Sciatic nerve (tissue), 2 donors: ENCODE measurements at regions not wholly inside any gene's neighbourhood (a gene's known extent, or its start where the extent isn't known, plus 50 kb on each side); places are given as distances from the start of the nearest gene placed in this dataset.
A peak's percentile ranks its signal among the peaks of the same experiment; 100 is the strongest.
"Not testable (repeated sequence)": the region's sequence is repeated elsewhere in the genome, so short reads cannot be mapped to it uniquely, and the experiment has no call there.

Source experiments
- ATAC-seq: fragments of 200-7000 bp; cut with Tn5 transposase; one replicate; pipeline ENCODE4 v1.9.1; 2020; ENCODE audit warnings: mild to moderate bottlenecking, moderate library complexity
- DNase-seq: peaks from one replicate; pipeline ENCODE4 v3.0.0-alpha.2; 2020; ENCODE audit warnings: low spot score
- intact Hi-C: fragments of 100-400 bp; cut with DNase I; formaldehyde crosslinking; loops from one replicate; pipeline ENCODE4 v1.14.2; 2022
- donor health status: DM: no; HTN: no; CAD: no.
- donor health status: DM: no; HTN: no; CAD: no.

DNA sequence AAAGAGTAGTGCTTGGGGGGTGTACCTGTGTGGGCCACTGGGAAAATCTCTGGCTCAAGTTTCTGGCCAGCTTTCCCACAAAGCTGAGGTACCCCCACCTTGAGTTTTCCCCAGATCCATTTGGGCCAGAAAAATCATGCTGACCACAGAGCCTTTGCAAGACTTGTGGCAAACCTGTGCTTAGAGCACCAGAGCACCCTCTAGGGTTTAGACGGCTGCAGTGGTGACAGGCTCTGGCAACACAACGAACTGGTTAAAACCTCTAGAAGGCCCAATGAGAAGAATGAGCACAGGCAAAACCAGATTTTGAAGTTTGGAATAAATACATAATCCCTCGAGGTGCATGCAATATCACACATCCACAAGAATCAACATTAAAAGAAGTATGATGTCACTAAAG, 290.7 kb upstream of the FOLH1 start:
- intact Hi-C loops, result no loop called here
- DNase-seq, result no peak

DNA sequence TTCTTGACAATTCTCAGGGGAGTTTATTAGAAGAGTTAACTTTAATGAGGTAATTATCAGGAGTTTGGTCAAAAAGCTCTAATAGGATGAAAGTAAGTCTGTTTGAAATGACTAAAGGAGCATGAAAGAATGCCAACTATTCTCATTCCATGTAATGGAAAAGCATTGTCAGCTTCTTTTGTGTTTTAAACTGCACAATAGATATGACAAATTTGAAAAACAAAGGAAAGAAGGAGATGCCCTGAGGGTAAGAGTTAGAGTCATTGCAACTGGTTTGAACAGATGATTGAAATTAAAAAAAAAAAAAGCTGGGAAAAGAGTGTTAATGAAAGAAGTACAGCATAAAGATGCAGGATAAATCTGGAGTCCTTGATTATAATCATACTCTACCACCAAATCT, 296.8 kb upstream of the FOLH1 start:
- DNase-seq (no peak), ATAC-seq (no peak)
- intact Hi-C loops, result no loop called here

More for the DNA sequence above, 290.7 kb upstream of the FOLH1 start:
- ATAC-seq, result no peak

DNA sequence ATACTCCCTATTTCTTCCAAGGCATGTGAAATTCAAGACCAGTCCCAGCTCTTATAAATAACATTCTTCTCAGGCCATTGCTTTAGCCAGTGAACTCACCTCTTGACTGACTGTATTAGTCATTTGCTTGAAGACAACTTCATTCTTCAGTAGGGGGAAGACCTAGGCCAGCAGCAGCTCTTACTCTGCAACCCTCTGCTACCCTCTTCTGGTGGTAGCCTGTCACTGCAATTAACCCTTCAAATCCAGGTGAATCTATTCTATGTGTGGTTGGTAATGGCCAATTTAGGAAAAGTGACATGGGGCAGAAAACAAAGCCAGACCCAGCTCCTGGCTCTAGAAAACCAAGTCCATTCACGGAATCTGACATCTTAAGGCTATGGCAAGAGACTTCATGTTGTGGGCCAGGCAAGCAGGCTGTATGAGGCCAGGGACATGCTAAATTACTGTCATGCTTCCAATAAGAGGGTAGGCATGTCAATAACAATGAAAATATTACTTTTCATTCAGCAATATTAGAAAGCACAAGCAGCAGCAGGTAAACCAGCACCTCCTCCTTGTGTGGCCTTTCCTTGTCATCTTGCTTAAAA, 317.9 kb upstream of the FOLH1 start:
- intact Hi-C loops, DNase-seq: not testable (repeated sequence)
- peak; percentile 62 for ATAC-seq

DNA sequence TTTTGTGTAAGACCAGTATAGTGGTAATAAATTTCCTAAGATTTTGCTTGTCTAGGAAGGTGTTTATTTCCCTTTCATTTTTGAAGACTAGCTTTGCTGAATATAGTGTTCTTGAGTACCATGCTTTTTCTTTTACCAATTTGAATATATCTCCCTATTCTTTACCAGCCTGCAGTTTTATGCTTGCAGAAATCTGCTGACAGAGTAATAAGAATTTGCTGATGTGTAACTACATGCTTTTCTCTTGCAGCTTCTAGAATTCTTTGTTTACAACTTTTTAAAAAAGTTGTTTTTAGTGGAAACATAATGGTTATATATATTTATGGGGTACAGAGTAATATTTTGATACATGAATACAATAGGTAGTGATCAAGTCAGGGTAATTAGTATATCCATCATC, 324.8 kb upstream of the FOLH1 start:
- intact Hi-C loops, result no loop called here
- no peak for ATAC-seq
- no peak for DNase-seq

- DNase-seq, ATAC-seq, intact Hi-C loops: not testable (repeated sequence)
These were observed 330.5 kb upstream of the FOLH1 start for GRCh38 chr11:49538927-49539326.

- intact Hi-C loops, ATAC-seq, DNase-seq: not testable (repeated sequence)
These were observed 350.0 kb upstream of the FOLH1 start for GRCh38 chr11:49558261-49558847.

DNA sequence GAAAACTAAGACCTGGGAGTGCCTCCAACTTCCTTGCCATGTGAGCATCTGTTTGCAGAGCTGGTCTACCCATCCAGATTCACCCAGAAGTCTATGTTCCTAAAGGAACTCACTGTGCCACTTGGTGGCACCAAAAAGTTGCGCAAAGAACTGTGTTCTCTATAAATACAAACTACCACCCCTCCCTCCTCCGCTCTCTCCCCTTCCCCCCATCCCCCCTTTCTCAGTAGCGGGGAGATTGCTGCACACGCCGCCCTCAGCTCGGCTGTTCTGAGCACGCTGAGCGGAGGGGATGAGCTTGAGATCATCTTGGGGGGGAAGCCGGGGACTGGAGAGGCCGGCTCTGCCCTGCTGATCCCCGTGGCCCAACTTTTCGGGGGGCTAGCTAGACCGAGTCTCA, 352.2 kb upstream of the FOLH1 start:
- DNase-seq, intact Hi-C loops, ATAC-seq: not testable (repeated sequence)

DNA sequence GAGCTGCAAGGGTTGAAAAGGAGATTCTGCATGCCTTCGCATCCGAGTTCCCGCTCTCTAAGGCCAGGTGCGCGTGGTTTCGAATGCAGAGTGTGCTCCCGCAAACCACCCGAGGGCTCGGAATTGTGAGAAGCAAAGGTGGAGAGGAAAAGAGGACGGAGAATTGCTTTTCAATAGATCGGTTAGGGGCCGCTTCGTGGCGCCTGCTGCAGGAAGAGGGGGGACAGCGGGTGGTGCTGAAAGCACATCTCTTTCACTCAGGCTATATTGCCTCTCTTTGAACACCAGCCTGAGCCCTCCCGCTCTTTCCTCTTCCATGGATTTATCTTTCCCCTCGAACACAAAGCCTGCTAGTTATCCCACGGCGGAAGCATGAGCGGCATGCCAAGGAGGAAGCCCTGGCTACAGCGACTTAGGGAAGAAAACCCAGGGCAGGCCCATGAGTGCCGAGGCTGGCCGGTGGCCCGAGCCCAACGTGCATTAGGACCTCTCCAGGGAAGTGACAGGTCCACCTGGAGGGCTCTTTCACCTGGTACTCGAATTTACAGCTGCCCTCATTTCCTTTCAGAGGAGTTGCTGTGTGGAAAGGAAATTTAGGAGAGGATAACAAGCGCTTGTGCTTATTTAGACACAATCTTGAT, 353.0 kb upstream of the FOLH1 start:
- intact Hi-C loops, ATAC-seq, DNase-seq: not testable (repeated sequence)

- ATAC-seq, DNase-seq, intact Hi-C loops: not testable (repeated sequence)
These were observed 353.9 kb upstream of the FOLH1 start for GRCh38 chr11:49562262-49562661.

DNA sequence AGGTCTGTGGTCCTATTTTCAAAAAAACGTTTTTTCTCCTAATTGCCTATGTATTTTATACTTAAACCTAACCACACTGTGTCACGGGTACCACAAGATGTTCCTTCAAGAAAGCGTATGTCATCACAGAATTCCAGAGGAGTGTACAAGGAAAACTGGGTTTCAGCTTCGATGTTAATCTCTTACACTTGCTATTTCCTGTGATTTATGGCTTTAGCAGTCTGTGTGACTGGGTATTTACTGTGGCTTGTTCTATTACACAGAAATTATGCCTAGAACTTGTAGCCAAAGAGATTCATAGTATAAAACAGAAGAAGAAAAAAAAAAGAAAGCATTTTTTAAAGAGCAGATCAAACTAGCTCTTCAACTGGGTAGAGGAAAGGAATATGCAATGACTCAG, 371.1 kb upstream of the FOLH1 start:
- intact Hi-C loops, DNase-seq, ATAC-seq: not testable (repeated sequence)

DNA sequence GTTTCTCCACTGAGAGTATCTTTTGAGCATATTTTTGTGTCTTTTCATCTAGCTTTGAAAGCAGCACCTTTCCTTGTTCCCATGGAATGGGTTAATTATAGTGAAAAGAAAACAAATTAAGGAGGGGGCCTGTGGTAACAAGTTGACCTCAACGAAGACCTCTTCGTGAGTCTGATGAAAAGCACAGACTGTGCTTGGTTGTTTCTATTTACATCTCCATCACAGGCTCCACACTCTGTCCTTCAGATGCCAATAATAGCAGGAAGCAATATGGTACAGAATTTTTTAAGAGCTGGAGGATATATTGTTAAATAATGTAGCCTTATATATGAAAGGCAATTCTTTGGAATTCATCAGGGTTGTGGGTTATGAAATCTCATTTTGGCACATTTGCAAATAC, 366.7 kb upstream of the OR4C13 start:
- ATAC-seq, intact Hi-C loops, DNase-seq: not testable (repeated sequence)

DNA sequence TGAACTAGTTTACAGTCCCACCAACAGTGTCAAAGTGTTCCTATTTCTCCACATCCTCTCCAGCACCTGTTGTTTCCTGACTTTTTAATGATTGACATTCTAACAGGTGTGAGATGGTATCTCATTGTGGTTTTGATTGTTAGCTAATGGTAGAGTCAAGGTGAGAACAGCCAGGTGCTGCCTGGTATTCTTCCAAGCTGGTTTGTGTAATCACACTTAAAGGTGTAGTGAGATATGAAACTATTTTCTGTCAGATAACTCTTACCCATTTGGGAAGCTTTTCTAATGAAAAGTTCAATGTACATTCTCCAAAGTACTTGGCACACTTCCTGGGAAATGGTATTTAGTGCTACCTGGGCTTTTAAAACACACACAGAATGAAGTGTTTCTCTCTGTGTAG, 343.3 kb upstream of the OR4C13 start:
- intact Hi-C loops, DNase-seq, ATAC-seq: not testable (repeated sequence)

- ATAC-seq, intact Hi-C loops, DNase-seq: not testable (repeated sequence)
These were observed 328.3 kb upstream of the OR4C13 start for GRCh38 chr11:49623872-49624271.

- DNase-seq, intact Hi-C loops, ATAC-seq: not testable (repeated sequence)
These were observed 281.5 kb upstream of the OR4C13 start for GRCh38 chr11:49670705-49671104.

GRCh38 chr11:49702121-49702520, 250.1 kb upstream of the OR4C13 start:
- DNase-seq, ATAC-seq, intact Hi-C loops: not testable (repeated sequence)

GRCh38 chr11:49750447-49750846, 201.7 kb upstream of the OR4C13 start:
- intact Hi-C loops, ATAC-seq, DNase-seq: not testable (repeated sequence)

DNA sequence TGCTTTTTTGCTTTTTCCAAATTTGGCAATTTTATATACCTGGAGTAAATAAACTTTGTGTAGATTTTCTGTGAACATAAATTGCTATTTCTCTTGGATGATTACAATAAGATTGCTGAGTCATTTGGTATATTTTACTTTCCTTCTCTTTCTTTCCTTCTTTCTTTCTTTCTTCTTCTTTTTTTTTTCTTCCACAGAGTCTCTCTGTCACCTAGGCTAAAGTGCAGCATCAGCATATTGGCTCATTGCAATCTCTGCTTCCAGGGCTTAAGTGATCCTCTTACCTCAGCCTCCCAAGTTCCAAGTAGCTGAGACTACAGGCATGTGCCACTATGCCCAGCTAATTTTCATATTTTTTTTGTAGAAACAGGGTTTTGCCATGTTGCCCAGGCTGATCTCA, 201.2 kb upstream of the OR4C13 start:
- intact Hi-C loops, ATAC-seq: not testable (repeated sequence)

DNA sequence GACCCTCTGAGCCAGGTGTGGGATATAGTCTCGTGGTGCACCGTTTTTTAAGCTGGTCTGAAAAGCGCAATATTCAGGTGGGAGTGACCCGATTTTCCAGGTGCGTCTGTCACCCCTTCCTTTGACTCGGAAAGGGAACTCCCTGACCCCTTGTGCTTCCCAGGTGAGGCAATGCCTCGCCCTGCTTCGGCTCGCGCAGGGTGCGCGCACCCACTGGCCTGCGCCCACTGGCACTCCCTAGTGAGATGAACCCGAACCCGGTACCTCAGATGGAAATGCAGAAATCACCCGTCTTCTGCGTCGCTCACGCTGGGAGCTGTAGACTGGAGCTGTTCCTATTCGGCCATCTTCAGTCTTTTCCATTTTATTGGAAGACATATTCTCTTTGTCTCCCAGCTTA, 171.4 kb upstream of the OR4C13 start:
- ATAC-seq, DNase-seq, intact Hi-C loops: not testable (repeated sequence)

More for the DNA sequence above, 201.2 kb upstream of the OR4C13 start:
- DNase-seq, result not testable (repeated sequence)

DNA sequence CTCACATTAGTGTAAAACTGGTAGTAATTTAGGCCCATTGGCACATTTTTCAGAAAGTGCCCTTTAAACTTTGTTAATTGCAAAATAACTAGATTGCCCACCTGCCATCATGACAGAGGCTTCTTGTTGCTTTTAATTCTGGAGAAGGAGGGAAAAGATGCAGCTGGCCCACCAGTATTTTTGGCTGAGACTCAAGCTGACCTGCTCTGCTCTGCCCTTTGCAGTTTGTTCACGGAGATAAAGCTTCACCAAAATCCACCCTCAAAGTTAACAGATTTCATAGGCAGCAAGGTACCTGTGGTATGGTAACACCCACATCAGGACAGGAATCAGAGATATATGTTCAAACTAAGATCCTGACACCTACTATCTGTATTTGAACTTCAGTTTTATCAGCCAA, 170.2 kb upstream of the OR4C13 start:
- ATAC-seq, DNase-seq, intact Hi-C loops: not testable (repeated sequence)

DNA sequence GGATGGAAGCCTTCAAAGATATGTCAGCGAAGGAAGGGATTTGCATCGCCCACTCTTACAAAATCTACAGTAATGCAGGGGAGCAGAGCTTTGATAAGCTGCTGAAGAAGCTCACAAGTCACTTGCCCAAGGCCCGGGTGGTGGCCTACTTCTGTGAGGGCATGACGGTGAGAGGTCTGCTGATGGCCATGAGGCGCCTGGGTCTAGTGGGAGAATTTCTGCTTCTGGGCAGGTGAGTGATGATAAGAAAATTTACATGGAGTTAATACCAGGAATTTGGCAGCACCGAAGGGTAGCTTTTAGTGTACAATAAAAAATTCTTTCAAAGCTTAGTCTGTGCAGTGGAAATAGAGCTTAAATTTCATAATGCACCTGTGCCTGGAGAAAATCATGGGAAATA, 168.3 kb upstream of the OR4C13 start:
- intact Hi-C loops, DNase-seq, ATAC-seq: not testable (repeated sequence)
